ENCODE measurements at regions not wholly inside any gene's neighbourhood (a gene's known extent, or its start where the extent isn't known, plus 50 kb on each side); places are given as distances from the start of the nearest gene placed in this dataset.

- no peak for DNase-seq
These were observed 284.2 kb upstream of the ZMIZ1 start for GRCh38 chr10:78784546-78784945.

GRCh38 chr10:78785066-78785465 lies 283.7 kb upstream of the ZMIZ1 start:
- DNase-seq = no peak

- DNase-seq = no peak
These were observed 282.8 kb upstream of the ZMIZ1 start for GRCh38 chr10:78785991-78786390.

- DNase-seq = no peak
These were observed 281.6 kb upstream of the ZMIZ1 start for GRCh38 chr10:78787125-78787524.

- DNase-seq = no peak
These were observed 273.9 kb upstream of the ZMIZ1 start for GRCh38 chr10:78794736-78795455.

GRCh38 chr10:78798976-78799730 lies 269.6 kb upstream of the ZMIZ1 start:
- DNase-seq = no peak

GRCh38 chr10:78800006-78800405 lies 268.8 kb upstream of the ZMIZ1 start:
- DNase-seq = no peak

- DNase-seq = no peak
These were observed 268.0 kb upstream of the ZMIZ1 start for GRCh38 chr10:78800535-78801320.

GRCh38 chr10:78802431-78802830 lies 266.3 kb upstream of the ZMIZ1 start:
- DNase-seq = no peak

GRCh38 chr10:78802866-78803265 lies 265.9 kb upstream of the ZMIZ1 start:
- DNase-seq = peak; percentile 88

- no peak for DNase-seq
These were observed 265.1 kb upstream of the ZMIZ1 start for GRCh38 chr10:78803710-78804109.

- DNase-seq = no peak
These were observed 264.2 kb upstream of the ZMIZ1 start for GRCh38 chr10:78804411-78805032.

- peak; percentile 99 for DNase-seq
These were observed 263.6 kb upstream of the ZMIZ1 start for GRCh38 chr10:78805176-78805575.

GRCh38 chr10:78806681-78807221 lies 262.0 kb upstream of the ZMIZ1 start:
- no peak for DNase-seq

- DNase-seq = no peak
These were observed 261.1 kb upstream of the ZMIZ1 start for GRCh38 chr10:78807504-78808203.

- no peak for DNase-seq
These were observed 260.5 kb upstream of the ZMIZ1 start for GRCh38 chr10:78808286-78808685.

- no peak for DNase-seq
These were observed 259.9 kb upstream of the ZMIZ1 start for GRCh38 chr10:78808736-78809367.

- no peak for DNase-seq
These were observed 257.6 kb upstream of the ZMIZ1 start for GRCh38 chr10:78811174-78811573.

GRCh38 chr10:78812571-78813318 lies 256.0 kb upstream of the ZMIZ1 start:
- DNase-seq = no peak

- no peak for DNase-seq
These were observed 255.2 kb upstream of the ZMIZ1 start for GRCh38 chr10:78813526-78813925.

GRCh38 chr10:78813998-78814399 lies 254.8 kb upstream of the ZMIZ1 start:
- DNase-seq = no peak

All from fibroblast of skin of right biceps (primary cell).